Endothelial cell of umbilical vein (primary cell): ENCODE measurements at regions not wholly inside any gene's neighbourhood (a gene's known extent, or its start where the extent isn't known, plus 50 kb on each side); places are given as distances from the start of the nearest gene placed in this dataset.

Source experiments
- BruUV-seq: library from RNA; stranded (reverse); fragments of 400-500 nt; replicated peaks from 2 replicates; lab custom pipeline; 2021; lab: Mats Ljungman, UMichigan
- CTCF ChIA-PET: fragments of 300-600, 350-600 bp; sonication (Branson Sonifier 250); formaldehyde crosslinking; loops from one replicate; lab custom pipeline; 2021; ENCODE audit warnings: antibody characterized with exemption, inconsistent platforms; lab: Charles Lee
- POLR2A ChIA-PET: fragments of 300-600, 350-600 bp; sonication (Branson Sonifier 250); formaldehyde crosslinking; loops from one replicate; lab custom pipeline; 2021; ENCODE audit warnings: antibody characterized with exemption, inconsistent platforms; lab: Charles Lee
- DNase-seq: peaks from one replicate; pipeline ENCODE4 v3.0.0-alpha.2; 2011; ENCODE audit warnings: low read depth, low spot score
- FAIRE-seq: peaks from 2 replicates; lab custom pipeline; 2011; peaks lifted over from hg19 to GRCh38; lab: Jason Lieb, UNC
- H2AFZ ChIP-seq: 2 replicates; pipeline ENCODE4 v1.6.0; 2012; ENCODE audit warnings: low read depth, low read length, control low read depth, inconsistent platforms
- H3K27ac ChIP-seq: 2 replicates; pipeline ENCODE4 v1.5.1; 2011; ENCODE audit warnings: low read depth, mild to moderate bottlenecking, control low read depth, low read length, moderate library complexity; ENCODE audit not compliant: insufficient read depth
- H3K27me3 ChIP-seq, 2 experiments: 2 replicates each; pipeline versions ENCODE4 v1.6.0 to v1.6.1; 2011; ENCODE audit warnings: low read length in 2 of 2, mixed read lengths in 1 of 2; ENCODE audit not compliant: control insufficient read depth in 2 of 2, insufficient read depth in 2 of 2
- H3K36me3 ChIP-seq, 2 experiments: 2 replicates in 1 of 2; 3 replicates in 1 of 2; pipeline ENCODE4 v1.5.1; 2011; ENCODE audit warnings: low read length in 2 of 2, mild to moderate bottlenecking in 1 of 2, moderate library complexity in 1 of 2; ENCODE audit not compliant: control insufficient read depth in 2 of 2, insufficient read depth in 2 of 2; ENCODE audit errors: extremely low read depth in 1 of 2
- H3K4me1 ChIP-seq: 3 replicates; pipeline ENCODE4 v1.5.1; 2011; ENCODE audit warnings: mild to moderate bottlenecking, low read length; ENCODE audit not compliant: control insufficient read depth, insufficient read depth; ENCODE audit errors: extremely low read depth
- H3K4me2 ChIP-seq: 2 replicates; pipeline ENCODE4 v1.6.1; 2011; ENCODE audit warnings: low read length, control low read depth, mixed read lengths; ENCODE audit not compliant: insufficient read depth
- H3K4me3 ChIP-seq, 3 experiments: fragments of 200-600 bp in 1 of 3; sonication (generic), shearing (Covaris generic) in 1 of 3; replicated peaks in 1 of 3; 2 replicates each; pipeline ENCODE4 v1.5.1; 2011 to 2016; ENCODE audit warnings: control low read depth in 3 of 3, low read length in 3 of 3, mild to moderate bottlenecking in 2 of 3, inconsistent platforms in 1 of 3, low read depth in 1 of 3, moderate library complexity in 1 of 3; ENCODE audit not compliant: insufficient read depth in 1 of 3
- H3K79me2 ChIP-seq: 2 replicates; pipeline ENCODE4 v1.6.0; 2012; ENCODE audit warnings: low read length, inconsistent platforms; ENCODE audit not compliant: control insufficient read depth, insufficient read depth
- H3K9ac ChIP-seq: replicated peaks from 2 replicates; pipeline ENCODE3; 2011; ENCODE audit warnings: low read length, control low read depth; ENCODE audit not compliant: insufficient read depth; ENCODE audit errors: extremely low read depth
- H3K9me1 ChIP-seq: replicated peaks from 3 replicates; pipeline ENCODE4 v1.6.0; 2011; ENCODE audit warnings: mild to moderate bottlenecking, low read length; ENCODE audit not compliant: control insufficient read depth, insufficient read depth; ENCODE audit errors: extremely low read depth
- H3K9me3 ChIP-seq: replicated peaks from 2 replicates; pipeline ENCODE4 v1.5.1; 2012; ENCODE audit warnings: low read length, inconsistent platforms; ENCODE audit not compliant: control insufficient read depth, insufficient read depth
- H4K20me1 ChIP-seq: replicated peaks from 2 replicates; pipeline ENCODE3; 2011; ENCODE audit warnings: mild to moderate bottlenecking, low read length; ENCODE audit not compliant: control insufficient read depth, insufficient read depth; ENCODE audit errors: extremely low read depth
- EZH2 ChIP-seq: IDR thresholded peaks from 2 replicates; pipeline ENCODE4 v1.6.1; 2012; ENCODE audit warnings: borderline replicate concordance, low read depth, mild to moderate bottlenecking, moderate library complexity, low read length, inconsistent platforms; ENCODE audit not compliant: severe bottlenecking
- FOS ChIP-seq: IDR thresholded peaks from 2 replicates; pipeline ENCODE4 v1.6.1; 2011; ENCODE audit warnings: mild to moderate bottlenecking, low read length, moderate library complexity, borderline replicate concordance; ENCODE audit not compliant: insufficient read depth
- GATA2 ChIP-seq: IDR thresholded peaks from 2 replicates; pipeline ENCODE4 v1.7.0; 2011; ENCODE audit warnings: low read depth, mild to moderate bottlenecking, moderate library complexity, mixed read lengths, low read length; ENCODE audit not compliant: insufficient read length, insufficient read depth
- JUN ChIP-seq: IDR thresholded peaks from 2 replicates; pipeline ENCODE4 v1.6.1; 2011; ENCODE audit warnings: borderline replicate concordance, low read depth; ENCODE audit not compliant: insufficient read length, insufficient read depth
- MYC ChIP-seq: IDR thresholded peaks from one replicate; pipeline ENCODE4 v1.6.1; 2011; ENCODE audit warnings: mild to moderate bottlenecking, low read depth, low read length
- POLR2A ChIP-seq: IDR thresholded peaks from 2 replicates; pipeline ENCODE4 v1.6.1; 2012; ENCODE audit warnings: low read depth, mild to moderate bottlenecking, control low read depth, low read length
- POLR2AphosphoS5 ChIP-seq: IDR thresholded peaks from 2 replicates; pipeline ENCODE4 v1.6.1; 2012; ENCODE audit warnings: low read depth, mild to moderate bottlenecking, control low read depth, low read length, moderate library complexity; ENCODE audit not compliant: insufficient read depth
- dilution Hi-C: fragments of 300-500 bp; cut with MboI; formaldehyde crosslinking; loops from one replicate; pipeline ENCODE4 v1.15.0; 2019; ENCODE audit warnings: low sequenced_read_pairs; ENCODE audit not compliant: extremely low pct_ligation_motif_present
- intact Hi-C: fragments of 100-400 bp; cut with micrococcal nuclease; formaldehyde crosslinking; loops from one replicate; pipeline ENCODE4 v1.10.0; 2022
- TF ChIP-seq, protein P1 (sequence below): IDR thresholded peaks from 2 replicates; pipeline ENCODE4 v1.6.1; 2011; ENCODE audit not compliant: insufficient read depth, insufficient read length
- TF ChIP-seq, protein P2 (sequence below), 2 donors: IDR thresholded peaks; 1 replicate in 1 of 2; 2 replicates in 1 of 2; pipeline ENCODE4 v1.5.1; 2011; ENCODE audit warnings: low read length in 2 of 2, mild to moderate bottlenecking in 2 of 2, moderate library complexity in 2 of 2, control low read depth in 1 of 2, inconsistent platforms in 1 of 2, low read depth in 1 of 2; ENCODE audit not compliant: insufficient read depth in 1 of 2; ENCODE audit errors: extremely low read depth in 1 of 2

DNA sequence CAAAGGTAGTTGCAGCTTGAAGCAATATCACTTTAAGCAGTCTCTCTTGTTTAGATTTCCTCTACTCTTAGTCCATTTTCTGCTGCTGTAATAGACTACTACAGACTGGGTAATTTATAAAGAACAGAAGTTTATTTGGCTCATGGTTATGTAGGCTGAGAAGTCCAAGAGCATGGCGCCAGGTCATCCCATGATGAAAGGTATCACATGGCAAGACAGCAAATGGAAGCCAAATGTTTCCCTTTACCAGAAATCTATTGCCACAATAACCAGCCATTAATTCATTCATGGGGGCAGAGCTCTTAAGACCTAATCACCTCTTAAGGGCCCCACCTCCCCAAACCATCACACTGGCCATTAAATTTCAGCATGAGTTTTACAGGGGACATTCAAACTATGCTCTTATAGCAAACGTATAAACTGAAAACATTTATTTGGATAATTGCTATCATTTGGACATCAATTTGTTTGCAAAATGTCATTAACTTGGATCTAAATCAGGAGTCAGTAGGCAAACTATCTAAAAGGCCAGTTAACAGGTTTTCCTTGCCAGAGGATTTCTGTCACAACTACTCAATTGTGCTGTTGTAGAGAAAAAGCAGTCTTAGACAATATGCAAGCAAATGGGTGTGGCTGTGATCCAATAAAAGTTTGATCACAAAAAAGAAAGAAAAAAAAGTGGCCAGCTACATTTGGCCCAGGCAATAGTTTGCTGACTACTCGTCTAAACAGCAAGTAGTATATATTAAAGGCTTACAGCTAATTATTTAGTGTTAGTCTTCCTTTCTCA is 75.7 kb upstream of the GUCY1A1 start:
- dilution Hi-C loops = no loop called here
- intact Hi-C loops = no loop called here
- Histone ChIP-seq H4K20me1 (no peaks in the 10 kb centered on the region), H3K4me2 (no peak overlapping the region), H3K9me3 (no peaks in the 10 kb centered on the region), H3K4me3 (no peak overlapping the region), H3K27me3 (peaks cover 0 to 1% of the 10 kb centered on the region in 2 experiments), H3K9me1 (no peaks in the 10 kb centered on the region), H3K36me3 (no peaks in the 10 kb centered on the region), H3K79me2 (no peaks in the 10 kb centered on the region), H3K4me1 (no peaks in the 10 kb centered on the region), H3K9ac (no peak overlapping the region), H3K27ac (no peak overlapping the region), H2AFZ (no peak overlapping the region)
- ChIA-PET POLR2A (no interaction called here), CTCF (no interaction called here)
- no peak for FAIRE-seq
- DNase-seq = no peak
- BruUV-seq = no TSS peak
- TF ChIP-seq EZH2 = no peak
- TF ChIP-seq, protein P1, sequence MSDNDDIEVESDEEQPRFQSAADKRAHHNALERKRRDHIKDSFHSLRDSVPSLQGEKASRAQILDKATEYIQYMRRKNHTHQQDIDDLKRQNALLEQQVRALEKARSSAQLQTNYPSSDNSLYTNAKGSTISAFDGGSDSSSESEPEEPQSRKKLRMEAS = no peak
- TF ChIP-seq, protein P2, sequence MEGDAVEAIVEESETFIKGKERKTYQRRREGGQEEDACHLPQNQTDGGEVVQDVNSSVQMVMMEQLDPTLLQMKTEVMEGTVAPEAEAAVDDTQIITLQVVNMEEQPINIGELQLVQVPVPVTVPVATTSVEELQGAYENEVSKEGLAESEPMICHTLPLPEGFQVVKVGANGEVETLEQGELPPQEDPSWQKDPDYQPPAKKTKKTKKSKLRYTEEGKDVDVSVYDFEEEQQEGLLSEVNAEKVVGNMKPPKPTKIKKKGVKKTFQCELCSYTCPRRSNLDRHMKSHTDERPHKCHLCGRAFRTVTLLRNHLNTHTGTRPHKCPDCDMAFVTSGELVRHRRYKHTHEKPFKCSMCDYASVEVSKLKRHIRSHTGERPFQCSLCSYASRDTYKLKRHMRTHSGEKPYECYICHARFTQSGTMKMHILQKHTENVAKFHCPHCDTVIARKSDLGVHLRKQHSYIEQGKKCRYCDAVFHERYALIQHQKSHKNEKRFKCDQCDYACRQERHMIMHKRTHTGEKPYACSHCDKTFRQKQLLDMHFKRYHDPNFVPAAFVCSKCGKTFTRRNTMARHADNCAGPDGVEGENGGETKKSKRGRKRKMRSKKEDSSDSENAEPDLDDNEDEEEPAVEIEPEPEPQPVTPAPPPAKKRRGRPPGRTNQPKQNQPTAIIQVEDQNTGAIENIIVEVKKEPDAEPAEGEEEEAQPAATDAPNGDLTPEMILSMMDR (IDR thresholded peaks at IDR 0.05; ENCODE audit: extremely low read depth in 1 of 2, insufficient read depth in 1 of 2, low read depth in 1 of 2, low read length in 2 of 2) = no peak
- TF ChIP-seq JUN = no peak

DNA sequence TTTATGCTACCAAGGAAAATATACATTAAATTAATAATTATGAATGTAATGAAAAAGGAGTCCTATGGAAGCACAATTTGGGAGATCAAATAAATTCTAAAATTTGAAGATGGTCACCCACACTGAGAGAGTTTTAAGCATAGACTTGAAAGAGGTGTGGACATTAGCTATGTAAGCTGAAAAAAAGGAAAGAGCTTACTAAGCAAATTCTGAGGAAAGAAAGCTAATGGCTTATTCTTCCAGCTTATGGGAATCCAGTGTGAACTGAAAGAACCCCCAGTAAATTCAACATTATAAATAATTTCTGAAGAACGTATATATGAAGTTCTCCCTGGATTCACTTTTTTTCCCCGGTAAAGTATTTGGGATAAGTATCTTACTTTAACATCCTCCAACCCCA is 78.2 kb upstream of the GUCY1A1 start:
- Histone ChIP-seq H4K20me1 (no peaks in the 10 kb centered on the region), H2AFZ (no peak overlapping the region), H3K4me2 (no peak overlapping the region), H3K9ac (no peak overlapping the region), H3K9me1 (no peaks in the 10 kb centered on the region), H3K36me3 (no peaks in the 10 kb centered on the region), H3K27me3 (peaks cover 0 to 1% of the 10 kb centered on the region in 2 experiments), H3K4me3 (no peak overlapping the region), H3K9me3 (no peaks in the 10 kb centered on the region), H3K79me2 (no peaks in the 10 kb centered on the region), H3K4me1 (peaks cover 4% of the 10 kb centered on the region), H3K27ac (no peak overlapping the region)
- no peak for DNase-seq
- intact Hi-C loops (no loop called here), dilution Hi-C loops (no loop called here)
- ChIA-PET POLR2A (no interaction called here), CTCF (no interaction called here)
- no TSS peak for BruUV-seq
- TF ChIP-seq, protein P2 (IDR thresholded peaks at IDR 0.05; ENCODE audit: extremely low read depth in 1 of 2, insufficient read depth in 1 of 2, low read depth in 1 of 2, low read length in 2 of 2) = no peak
- TF ChIP-seq GATA2 = no peak
- no peak for TF ChIP-seq MYC
- no peak for TF ChIP-seq FOS
- no peak for TF ChIP-seq EZH2
- TF ChIP-seq, protein P1 = no peak
- TF ChIP-seq JUN = no peak
- no peak for TF ChIP-seq POLR2A
- TF ChIP-seq POLR2AphosphoS5 = no peak
- FAIRE-seq = no peak
